Psoas muscle (tissue), 7 donors: ENCODE measurements at regions not wholly inside any gene's neighbourhood (a gene's known extent, or its start where the extent isn't known, plus 50 kb on each side); places are given as distances from the start of the nearest gene placed in this dataset.

Source experiments
- ATAC-seq, 4 donors: fragments of 200-7000 bp; cut with Tn5 transposase; one replicate each; pipeline ENCODE4 v1.9.1; 2020; ENCODE audit warnings: moderate library complexity in 3 of 4, mild to moderate bottlenecking in 2 of 4
- DNase-seq, 2 donors: peaks; one replicate each; pipeline ENCODE4 v3.0.0-alpha.2; 2020
- H3K27ac ChIP-seq: fragments of 200-600 bp; one replicate; pipeline ENCODE4 v1.8.0; 2022
- H3K27me3 ChIP-seq, 3 donors: fragments of 200-600 bp in 1 of 3; one replicate each; pipeline versions ENCODE4 v1.6.1 to v1.8.0; 2013 to 2022; ENCODE audit warnings: low read length in 2 of 3, mild to moderate bottlenecking in 2 of 3, moderate library complexity in 1 of 3; ENCODE audit not compliant: insufficient read depth in 3 of 3
- H3K36me3 ChIP-seq, 2 donors: fragments of 200-600 bp in 1 of 2; one replicate each; pipeline versions ENCODE4 v1.6.1 to v1.8.0; 2013 to 2022; ENCODE audit warnings: low read depth in 1 of 2, mild to moderate bottlenecking in 1 of 2, moderate library complexity in 1 of 2; ENCODE audit not compliant: insufficient read depth in 1 of 2
- H3K4me1 ChIP-seq: fragments of 200-600 bp; one replicate; pipeline ENCODE4 v1.8.0; 2022
- H3K4me3 ChIP-seq: fragments of 200-600 bp; one replicate; pipeline ENCODE4 v1.8.0; 2022; ENCODE audit warnings: mild to moderate bottlenecking
- H3K9me3 ChIP-seq: fragments of 200-600 bp; one replicate; pipeline ENCODE4 v1.8.0; 2022
- WGBS, 3 donors: extraction: QIAGEN DNeasy Blood & Tissue Kit; methylation state at CpG; one replicate each; pipeline versions ENCODE4 v1.1.6 to v1.1.7; 2013; 5-methylcytosine and 5-hydroxymethylcytosine counted together
- intact Hi-C, 2 donors: fragments of 100-400 bp; cut with DNase I; formaldehyde crosslinking; loops; one replicate each; pipeline versions ENCODE4 v1.11.0 to v1.14.2; 2022
- TF ChIP-seq, protein P1 (sequence below): fragments of 200-600 bp; IDR thresholded peaks from one replicate; pipeline ENCODE4 v1.8.0; 2022; ENCODE audit warnings: antibody characterized with exemption
- donor health status: healthy with polysubstance abuse.
- donor health status: DM: no; HTN: no; CAD: no; lungs with moderate emphysema.
- donor health status: Bipolar disorder and iron deficiency.
- donor health status: healthy.
- donor health status: DM: yes; HTN: yes; CAD: no.
- donor health status: DM: no; HTN: no; CAD: no.
- donor health status: DM: yes; HTN: yes; CAD: no.

DNA sequence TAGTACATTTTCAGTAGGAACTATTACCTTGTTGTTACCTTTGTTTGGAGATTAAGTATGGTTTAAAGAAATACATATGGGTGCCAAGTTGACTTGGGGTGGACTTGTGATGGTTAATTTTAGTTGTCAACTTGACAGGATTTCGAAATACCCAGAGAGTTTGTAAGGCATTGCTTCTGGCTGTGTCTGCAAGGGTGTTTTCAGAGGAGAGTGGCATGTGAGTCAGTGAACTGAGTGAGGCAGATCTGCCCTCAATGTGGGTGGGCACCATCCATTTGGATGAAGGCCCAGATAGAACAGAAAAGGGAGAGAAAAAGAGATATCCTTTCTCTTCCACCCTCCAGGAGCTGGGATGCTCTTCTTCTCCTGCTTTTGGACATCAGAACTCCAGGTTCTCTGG is 315.5 kb downstream of the GPATCH2 start:
- ATAC-seq, result no peak
- no peak overlapping the region for H3K4me3 ChIP-seq
- DNase-seq, result no peak
- no peaks in the 10 kb centered on the region for H3K27me3 ChIP-seq
- TF ChIP-seq, protein P1, sequence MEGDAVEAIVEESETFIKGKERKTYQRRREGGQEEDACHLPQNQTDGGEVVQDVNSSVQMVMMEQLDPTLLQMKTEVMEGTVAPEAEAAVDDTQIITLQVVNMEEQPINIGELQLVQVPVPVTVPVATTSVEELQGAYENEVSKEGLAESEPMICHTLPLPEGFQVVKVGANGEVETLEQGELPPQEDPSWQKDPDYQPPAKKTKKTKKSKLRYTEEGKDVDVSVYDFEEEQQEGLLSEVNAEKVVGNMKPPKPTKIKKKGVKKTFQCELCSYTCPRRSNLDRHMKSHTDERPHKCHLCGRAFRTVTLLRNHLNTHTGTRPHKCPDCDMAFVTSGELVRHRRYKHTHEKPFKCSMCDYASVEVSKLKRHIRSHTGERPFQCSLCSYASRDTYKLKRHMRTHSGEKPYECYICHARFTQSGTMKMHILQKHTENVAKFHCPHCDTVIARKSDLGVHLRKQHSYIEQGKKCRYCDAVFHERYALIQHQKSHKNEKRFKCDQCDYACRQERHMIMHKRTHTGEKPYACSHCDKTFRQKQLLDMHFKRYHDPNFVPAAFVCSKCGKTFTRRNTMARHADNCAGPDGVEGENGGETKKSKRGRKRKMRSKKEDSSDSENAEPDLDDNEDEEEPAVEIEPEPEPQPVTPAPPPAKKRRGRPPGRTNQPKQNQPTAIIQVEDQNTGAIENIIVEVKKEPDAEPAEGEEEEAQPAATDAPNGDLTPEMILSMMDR, result no peak
- no peak overlapping the region for H3K27ac ChIP-seq
- H3K4me1 ChIP-seq, result no peaks in the 10 kb centered on the region
- no peaks in the 10 kb centered on the region for H3K36me3 ChIP-seq
- 36 to 53% (median 42%) methylated on average over 1 of the region's 1 CpG for WGBS, 3 donors
- no peaks in the 10 kb centered on the region for H3K9me3 ChIP-seq
- intact Hi-C loops, result no loop called here

DNA sequence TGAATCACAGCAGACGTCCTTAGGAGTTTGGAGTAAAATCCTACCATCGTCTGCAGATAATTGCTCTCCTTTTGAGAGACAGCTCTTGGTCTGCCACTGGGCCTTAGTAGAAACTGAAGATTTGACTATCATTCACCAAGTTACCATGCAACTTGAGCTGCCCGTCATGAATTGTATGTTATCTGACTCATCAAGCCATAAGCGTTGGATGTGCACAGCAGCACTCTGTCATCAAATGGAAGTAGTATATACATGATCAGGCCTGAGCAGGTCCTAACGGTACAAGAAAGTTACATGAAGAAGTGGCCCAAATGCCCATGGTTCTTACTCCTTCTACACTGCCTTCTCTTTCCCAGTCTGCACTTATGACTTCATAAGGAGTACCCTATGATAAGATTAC is 317.8 kb downstream of the GPATCH2 start:
- ATAC-seq (no peak), DNase-seq (no peak)
- no peaks in the 10 kb centered on the region for H3K36me3 ChIP-seq
- no peak overlapping the region for H3K4me3 ChIP-seq
- H3K27me3 ChIP-seq, result no peaks in the 10 kb centered on the region
- TF ChIP-seq, protein P1, result no peak
- H3K9me3 ChIP-seq, result no peaks in the 10 kb centered on the region
- intact Hi-C loops, result no loop called here
- H3K27ac ChIP-seq, result no peak overlapping the region
- WGBS, 3 donors, result 92 to 95% (median 92%) methylated on average over 5 of the region's 5 CpGs
- H3K4me1 ChIP-seq, result no peaks in the 10 kb centered on the region

DNA sequence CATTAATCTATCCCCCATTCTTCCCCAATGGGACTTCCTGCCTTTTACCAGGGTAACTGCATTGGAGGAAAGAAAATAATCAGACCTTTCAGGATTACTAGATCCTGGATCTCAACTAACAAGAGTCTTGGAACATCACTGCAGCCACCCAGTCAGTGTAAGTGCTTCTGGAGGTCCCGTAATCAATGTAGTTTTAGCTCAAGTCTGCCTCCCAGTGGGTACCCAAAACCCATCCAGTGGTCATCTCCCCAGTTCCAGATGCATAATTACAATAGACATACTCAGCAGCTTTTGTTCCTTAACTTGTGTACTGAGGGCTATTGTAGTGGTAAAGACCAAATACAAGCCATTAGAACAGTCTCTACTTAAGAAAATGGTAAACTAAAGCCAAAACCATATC is 319.1 kb downstream of the GPATCH2 start:
- ATAC-seq (no peak), DNase-seq (no peak)
- no peaks in the 10 kb centered on the region for H3K27me3 ChIP-seq
- H3K9me3 ChIP-seq, result no peaks in the 10 kb centered on the region
- intact Hi-C loops, result no loop called here
- H3K4me3 ChIP-seq, result no peak overlapping the region
- no peak overlapping the region for H3K27ac ChIP-seq
- H3K4me1 ChIP-seq, result no peaks in the 10 kb centered on the region
- WGBS, 3 donors, result 52 to 72% (median 59%) methylated on average over 1 of the region's 1 CpG
- TF ChIP-seq, protein P1, result no peak
- no peaks in the 10 kb centered on the region for H3K36me3 ChIP-seq

DNA sequence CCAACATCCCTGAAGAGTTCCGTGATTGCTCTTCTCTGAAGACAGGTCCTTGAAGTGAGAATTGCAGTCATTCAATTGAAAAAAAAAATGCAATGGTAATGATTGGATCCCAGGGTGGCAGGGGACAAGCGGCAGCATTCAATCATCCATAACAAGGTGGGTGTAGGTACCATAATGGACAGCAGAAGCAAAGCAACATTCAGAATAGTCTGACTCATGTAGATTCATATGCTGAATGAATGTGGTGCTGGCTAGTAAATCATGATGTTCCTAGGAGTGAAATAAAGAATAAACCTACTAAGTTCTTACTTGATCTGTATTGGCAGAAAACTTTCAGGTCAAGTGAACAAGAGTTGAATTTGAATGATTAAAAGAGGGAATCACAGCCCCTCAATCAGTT is 319.6 kb downstream of the GPATCH2 start:
- TF ChIP-seq, protein P1, result no peak
- 92 to 100% (median 93%) methylated on average over 2 of the region's 2 CpGs for WGBS, 3 donors
- ATAC-seq (no peak), DNase-seq (no peak)
- H3K27me3 ChIP-seq, result no peaks in the 10 kb centered on the region
- no peaks in the 10 kb centered on the region for H3K36me3 ChIP-seq
- H3K4me3 ChIP-seq, result no peak overlapping the region
- H3K4me1 ChIP-seq, result no peaks in the 10 kb centered on the region
- no peak overlapping the region for H3K27ac ChIP-seq
- intact Hi-C loops, result no loop called here
- H3K9me3 ChIP-seq, result no peaks in the 10 kb centered on the region

DNA sequence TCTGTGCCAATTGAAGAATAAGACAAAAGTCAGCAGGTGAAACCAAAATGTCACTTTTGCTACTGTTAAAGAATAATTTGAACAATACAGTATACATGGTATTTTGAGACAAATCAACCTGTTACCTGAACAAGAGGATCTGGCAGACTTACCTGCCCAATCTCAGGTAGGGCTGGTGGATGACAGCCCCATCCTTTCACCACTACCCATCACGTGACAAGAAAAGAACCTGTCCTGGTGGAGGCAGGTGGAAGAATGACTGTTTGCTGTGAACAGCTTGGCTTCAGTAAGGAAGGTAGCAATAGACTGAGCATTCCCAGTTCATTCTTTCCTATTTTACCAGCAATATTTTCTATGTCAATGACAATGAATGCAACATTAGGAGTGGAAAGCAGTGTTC is 349.6 kb downstream of the GPATCH2 start:
- no peak overlapping the region for H3K27ac ChIP-seq
- H3K4me1 ChIP-seq, result no peaks in the 10 kb centered on the region
- no peaks in the 10 kb centered on the region for H3K36me3 ChIP-seq
- no peaks in the 10 kb centered on the region for H3K9me3 ChIP-seq
- H3K27me3 ChIP-seq, result no peaks in the 10 kb centered on the region
- TF ChIP-seq, protein P1, result no peak
- no peak for ATAC-seq
- 72 to 76% (median 74%) methylated on average over 1 of the region's 1 CpG for WGBS, 3 donors
- intact Hi-C loops, result no loop called here
- DNase-seq, result no peak
- H3K4me3 ChIP-seq, result no peak overlapping the region
